HAP-1 (cell line): ENCODE measurements at regions not wholly inside any gene's neighbourhood (a gene's known extent, or its start where the extent isn't known, plus 50 kb on each side); places are given as distances from the start of the nearest gene placed in this dataset.

Experiments used
- DNase-seq, 2 experiments: peaks; one replicate each; pipeline ENCODE4 v3.0.0-alpha.2; 2016 to 2020; ENCODE audit warnings: low spot score in 2 of 2
- H3K27me3 ChIP-seq: fragments of 250-450 bp; sonication (Bioruptor Pico); 2 replicates; pipeline ENCODE4 v1.5.1; 2020; ENCODE audit warnings: low read depth, mild to moderate bottlenecking, moderate library complexity
- H3K36me3 ChIP-seq: fragments of 250-450 bp; sonication (Bioruptor Pico); replicated peaks from 2 replicates; pipeline ENCODE4 v1.5.1; 2020; ENCODE audit warnings: mild to moderate bottlenecking
- H3K4me1 ChIP-seq: fragments of 250-450 bp; sonication (Bioruptor Pico); 2 replicates; pipeline ENCODE4 v1.5.1; 2020; ENCODE audit warnings: mild to moderate bottlenecking
- H3K4me3 ChIP-seq: fragments of 250-450 bp; sonication (Bioruptor Pico); 2 replicates; pipeline ENCODE4 v1.5.1; 2020; ENCODE audit warnings: mild to moderate bottlenecking, moderate library complexity
- H3K9me3 ChIP-seq: fragments of 250-450 bp; sonication (Bioruptor Pico); 2 replicates; pipeline ENCODE4 v1.5.1; 2020; ENCODE audit warnings: mild to moderate bottlenecking, moderate library complexity
- in situ Hi-C: fragments of 300-500 bp; cut with MboI; formaldehyde crosslinking; loops from 3 replicates; pipeline ENCODE4 v1.14.3; 2020; ENCODE audit warnings: low sequenced_read_pairs, inconsistent platforms, mixed read lengths

DNA sequence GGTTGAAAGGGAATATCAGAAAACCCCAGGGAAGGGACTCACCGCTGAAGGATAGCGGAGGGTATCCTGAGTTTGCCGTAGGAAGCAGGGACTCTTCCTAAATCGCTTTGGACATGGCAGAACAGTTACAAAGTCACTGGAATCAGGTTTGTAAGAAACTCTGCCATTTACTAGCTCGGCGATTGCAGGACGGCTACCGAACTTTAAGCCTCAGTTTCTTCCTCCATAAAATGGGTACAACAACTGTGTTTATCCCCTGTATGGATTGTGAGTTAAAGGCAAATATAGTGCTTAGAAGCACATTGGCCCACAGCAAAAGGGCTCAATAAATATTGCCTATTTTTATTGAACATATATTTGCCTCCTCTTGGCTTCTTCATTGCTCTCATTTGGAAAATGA is 90.6 kb downstream of the MAF start:
- in situ Hi-C loops = no loop called here
- Histone ChIP-seq H3K4me3 (no peak overlapping the region), H3K4me1 (no peaks in the 10 kb centered on the region), H3K9me3 (no peaks in the 10 kb centered on the region), H3K27me3 (no peaks in the 10 kb centered on the region), H3K36me3 (no peaks in the 10 kb centered on the region)
- DNase-seq = no peak

GRCh38 chr16:79509211-79509631 is 91.3 kb downstream of the MAF start:
- no peaks in the 10 kb centered on the region for H3K9me3 ChIP-seq
- in situ Hi-C loops = no loop called here
- no peaks in the 10 kb centered on the region for H3K36me3 ChIP-seq
- H3K27me3 ChIP-seq = no peaks in the 10 kb centered on the region
- no peak for DNase-seq
- H3K4me1 ChIP-seq = no peaks in the 10 kb centered on the region
- no peak overlapping the region for H3K4me3 ChIP-seq

DNA sequence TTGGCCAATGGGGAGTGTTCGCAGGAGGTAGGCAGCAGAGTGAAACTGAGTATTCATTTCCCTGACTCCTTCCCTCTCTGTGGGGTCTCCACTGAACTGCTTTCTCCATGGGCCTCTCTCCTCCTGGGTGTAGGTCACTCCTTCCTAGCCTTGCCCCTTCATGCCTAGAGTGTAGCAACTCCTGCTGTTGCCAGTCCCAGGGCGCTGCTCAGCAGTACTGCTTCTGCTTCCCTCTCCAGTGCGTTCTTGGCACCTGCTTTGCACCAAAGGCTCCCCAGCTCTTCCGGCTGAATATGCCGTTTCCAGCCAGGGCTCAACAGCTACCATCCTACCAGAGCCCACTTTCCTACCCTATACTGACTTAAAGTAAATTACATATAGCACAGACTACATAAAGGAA is 92.2 kb downstream of the MAF start:
- Histone ChIP-seq H3K4me3 (no peak overlapping the region), H3K36me3 (no peaks in the 10 kb centered on the region), H3K9me3 (no peaks in the 10 kb centered on the region), H3K4me1 (no peaks in the 10 kb centered on the region), H3K27me3 (no peaks in the 10 kb centered on the region)
- no peak for DNase-seq
- in situ Hi-C loops = no loop called here

- DNase-seq = no peak
- Histone ChIP-seq H3K36me3 (no peaks in the 10 kb centered on the region), H3K9me3 (no peaks in the 10 kb centered on the region), H3K27me3 (no peaks in the 10 kb centered on the region), H3K4me1 (no peaks in the 10 kb centered on the region), H3K4me3 (no peak overlapping the region)
- in situ Hi-C loops = no loop called here
These were observed 95.2 kb downstream of the MAF start for GRCh38 chr16:79505344-79505743.

DNA sequence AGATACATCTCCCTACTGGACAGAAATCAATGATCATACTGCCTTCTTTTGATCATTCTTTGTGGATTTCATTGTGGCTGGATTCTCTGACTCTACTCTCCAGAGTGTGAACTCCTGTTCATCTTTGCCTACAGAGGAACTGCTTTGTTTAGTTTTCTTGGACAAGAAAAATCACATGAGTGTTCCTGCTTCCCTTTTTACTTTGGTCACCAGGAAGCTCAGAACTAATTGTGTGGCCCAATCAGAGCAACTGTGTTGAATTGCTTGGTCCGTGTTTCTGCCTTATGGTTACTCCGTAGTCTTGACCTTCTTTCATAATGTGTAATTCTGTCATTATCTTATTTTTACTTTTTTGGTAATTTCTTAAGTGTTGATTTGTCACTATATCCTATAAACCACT is 97.0 kb downstream of the MAF start:
- DNase-seq = no peak
- Histone ChIP-seq H3K9me3 (no peaks in the 10 kb centered on the region), H3K27me3 (no peaks in the 10 kb centered on the region), H3K4me3 (no peak overlapping the region), H3K4me1 (no peaks in the 10 kb centered on the region), H3K36me3 (no peaks in the 10 kb centered on the region)
- in situ Hi-C loops = no loop called here

DNA sequence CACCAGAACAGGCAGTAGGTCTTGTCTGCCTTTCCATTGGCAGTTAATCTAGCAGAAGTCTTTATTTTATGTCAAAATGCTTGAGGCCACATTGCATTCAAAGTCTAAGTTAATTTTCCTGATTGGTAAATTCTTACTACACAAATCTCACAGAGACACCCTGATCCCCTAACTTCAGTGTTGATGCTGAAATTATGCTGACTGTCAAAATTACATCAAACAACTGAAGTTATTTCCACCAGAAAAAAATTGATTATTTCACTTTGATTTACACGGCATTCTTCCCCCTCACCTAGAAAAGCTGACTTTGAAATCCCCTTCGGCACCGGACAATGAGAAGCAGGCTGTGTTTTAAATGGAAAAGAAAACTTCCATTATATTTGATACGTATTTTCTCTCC is 99.1 kb downstream of the MAF start:
- in situ Hi-C loops = no loop called here
- no peaks in the 10 kb centered on the region for H3K36me3 ChIP-seq
- DNase-seq = no peak
- H3K9me3 ChIP-seq = no peaks in the 10 kb centered on the region
- H3K27me3 ChIP-seq = no peaks in the 10 kb centered on the region
- H3K4me1 ChIP-seq = no peaks in the 10 kb centered on the region
- no peak overlapping the region for H3K4me3 ChIP-seq

DNA sequence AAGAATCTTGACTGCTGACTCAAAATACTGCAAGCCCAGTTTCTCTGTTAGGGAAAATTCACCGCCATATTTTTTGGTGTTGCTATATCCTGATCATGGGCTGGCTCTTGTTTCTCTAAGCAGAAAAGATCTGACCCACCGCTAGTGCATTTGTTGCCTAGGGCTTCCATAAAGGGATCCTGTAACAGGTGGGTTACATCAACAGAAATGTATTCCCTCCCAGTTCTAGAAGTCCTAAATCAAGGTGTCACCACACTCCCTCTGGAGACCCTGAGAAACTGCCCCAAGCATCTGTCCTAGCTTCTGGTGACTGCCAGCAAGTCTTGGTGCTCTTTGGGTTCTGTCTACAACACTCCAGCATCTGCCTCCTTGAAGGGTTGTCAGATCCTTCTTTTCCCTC is 99.7 kb downstream of the MAF start:
- in situ Hi-C loops = no loop called here
- H3K27me3 ChIP-seq = no peaks in the 10 kb centered on the region
- no peaks in the 10 kb centered on the region for H3K4me1 ChIP-seq

GRCh38 chr16:79500286-79500685 is 100.3 kb downstream of the MAF start:
- no peaks in the 10 kb centered on the region for H3K9me3 ChIP-seq
- in situ Hi-C loops = no loop called here
- no peak overlapping the region for H3K4me3 ChIP-seq
- H3K36me3 ChIP-seq = no peaks in the 10 kb centered on the region
- H3K4me1 ChIP-seq = no peaks in the 10 kb centered on the region
- DNase-seq = no peak
- no peaks in the 10 kb centered on the region for H3K27me3 ChIP-seq

More for the DNA sequence above, 99.7 kb downstream of the MAF start:
- H3K4me3 ChIP-seq = no peak overlapping the region
- no peaks in the 10 kb centered on the region for H3K9me3 ChIP-seq
- no peak for DNase-seq
- no peaks in the 10 kb centered on the region for H3K36me3 ChIP-seq

DNA sequence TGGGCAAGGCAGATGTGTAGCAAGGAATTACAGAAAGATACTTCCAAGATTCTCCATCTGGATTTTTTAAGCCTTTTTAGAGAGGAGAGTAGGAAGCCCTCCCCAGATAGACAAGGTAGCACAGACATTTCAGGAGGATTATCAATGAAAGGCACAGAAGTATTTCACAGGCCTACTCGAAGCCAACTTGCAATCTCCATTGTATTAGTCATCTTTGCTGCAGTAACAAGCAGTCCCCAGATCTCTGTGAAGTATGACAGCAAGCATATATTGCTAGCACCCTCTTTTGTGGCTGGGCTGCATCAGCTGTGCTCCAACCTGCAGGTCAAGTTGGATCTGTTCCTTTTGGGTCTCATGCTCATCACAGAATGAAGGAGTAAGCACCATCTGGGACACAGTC is 101.6 kb downstream of the MAF start:
- in situ Hi-C loops = no loop called here
- no peaks in the 10 kb centered on the region for H3K9me3 ChIP-seq
- H3K4me3 ChIP-seq = no peak overlapping the region

GRCh38 chr16:79497606-79498350 is 102.8 kb downstream of the MAF start:
- Histone ChIP-seq H3K4me1 (no peaks in the 10 kb centered on the region), H3K4me3 (no peak overlapping the region), H3K9me3 (no peaks in the 10 kb centered on the region), H3K27me3 (no peaks in the 10 kb centered on the region), H3K36me3 (no peaks in the 10 kb centered on the region)
- DNase-seq = no peak
- in situ Hi-C loops = no loop called here

More for the DNA sequence above, 101.6 kb downstream of the MAF start:
- no peak for DNase-seq
- H3K4me1 ChIP-seq = no peaks in the 10 kb centered on the region
- H3K27me3 ChIP-seq = no peaks in the 10 kb centered on the region
- H3K36me3 ChIP-seq = no peaks in the 10 kb centered on the region

GRCh38 chr16:79493911-79494310 is 106.6 kb downstream of the MAF start:
- Histone ChIP-seq H3K36me3 (no peaks in the 10 kb centered on the region), H3K4me3 (no peak overlapping the region), H3K9me3 (no peaks in the 10 kb centered on the region), H3K27me3 (peaks cover 3% of the 10 kb centered on the region; the same call in 1 of the 2 replicates), H3K4me1 (no peaks in the 10 kb centered on the region)
- no peak for DNase-seq
- in situ Hi-C loops = no loop called here

GRCh38 chr16:79492036-79492435 is 108.5 kb downstream of the MAF start:
- Histone ChIP-seq H3K36me3 (no peaks in the 10 kb centered on the region), H3K9me3 (no peaks in the 10 kb centered on the region), H3K27me3 (peaks cover 3% of the 10 kb centered on the region; the same call in 1 of the 2 replicates), H3K4me3 (no peak overlapping the region), H3K4me1 (no peaks in the 10 kb centered on the region)
- in situ Hi-C loops = no loop called here
- DNase-seq = no peak

- Histone ChIP-seq H3K9me3 (no peaks in the 10 kb centered on the region), H3K27me3 (peaks cover 3% of the 10 kb centered on the region; the same call in 1 of the 2 replicates), H3K4me1 (peaks cover 4% of the 10 kb centered on the region; the same call in 1 of the 2 replicates), H3K4me3 (no peak overlapping the region), H3K36me3 (no peaks in the 10 kb centered on the region)
- no peak for DNase-seq
- in situ Hi-C loops = no loop called here
These were observed 115.5 kb downstream of the MAF start for GRCh38 chr16:79485020-79485419.

DNA sequence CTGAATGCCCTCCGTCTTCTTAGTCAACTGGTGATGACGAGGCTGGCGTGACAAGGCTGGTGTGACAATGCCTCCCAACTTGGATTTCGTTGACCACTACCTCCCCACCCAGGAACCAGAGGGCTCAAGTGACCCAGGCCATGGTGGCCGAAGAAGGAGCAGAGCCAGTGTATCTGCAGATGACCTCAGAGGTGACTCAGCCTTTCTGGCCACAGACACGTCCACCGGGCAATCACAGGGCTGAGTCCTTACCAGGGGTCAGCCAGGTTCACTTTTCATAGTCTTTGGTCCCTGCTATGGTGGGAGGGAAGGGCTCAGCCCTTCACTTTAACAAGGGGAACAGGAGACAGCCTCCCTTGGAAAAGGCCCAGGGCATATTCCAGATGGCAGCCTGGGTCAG is 116.3 kb downstream of the MAF start:
- no peaks in the 10 kb centered on the region for H3K9me3 ChIP-seq
- in situ Hi-C loops = no loop called here
- no peaks in the 10 kb centered on the region for H3K36me3 ChIP-seq
- no peak overlapping the region for H3K4me3 ChIP-seq
- peaks cover 3% of the 10 kb centered on the region; the same call in 1 of the 2 replicates for H3K27me3 ChIP-seq
- H3K4me1 ChIP-seq = peaks cover 4% of the 10 kb centered on the region; the same call in 1 of the 2 replicates
- no peak for DNase-seq

GRCh38 chr16:79483336-79483735 is 117.2 kb downstream of the MAF start:
- in situ Hi-C loops = no loop called here
- DNase-seq = no peak
- Histone ChIP-seq H3K9me3 (no peaks in the 10 kb centered on the region), H3K27me3 (peaks cover 3% of the 10 kb centered on the region; the same call in 1 of the 2 replicates), H3K36me3 (no peaks in the 10 kb centered on the region), H3K4me1 (peaks cover 4% of the 10 kb centered on the region; the same call in 1 of the 2 replicates), H3K4me3 (no peak overlapping the region)
